WTC11 (cell line): ENCODE measurements at regions not wholly inside any gene's neighbourhood (a gene's known extent, or its start where the extent isn't known, plus 50 kb on each side); places are given as distances from the start of the nearest gene placed in this dataset.

Source experiments
- ATAC-seq: fragments of 200-7000 bp; cut with Tn5 transposase; 2 replicates; pipeline ENCODE4 v1.10.0; 2021; ENCODE audit warnings: mild to moderate bottlenecking, moderate library complexity
- CTCF ChIA-PET: fragments of 300-600 bp; sonication (Branson Sonifier 250); formaldehyde crosslinking; loops from one replicate; lab custom pipeline; 2021; ENCODE audit warnings: antibody characterized with exemption; lab: Charles Lee
- POLR2A ChIA-PET: fragments of 350-600 bp; sonication (Branson Sonifier 250); formaldehyde crosslinking; loops from one replicate; lab custom pipeline; 2021; ENCODE audit warnings: antibody characterized with exemption; lab: Charles Lee
- DNase-seq: peaks from one replicate; pipeline ENCODE4 v3.0.0; 2021; ENCODE audit warnings: low spot score
- H3K27ac Mint-ChIP-seq: 2 replicates; pipeline ENCODE4 v1.8.0; 2021; ENCODE audit warnings: mixed read lengths
- H3K27me3 Mint-ChIP-seq: 2 replicates; pipeline ENCODE4 v1.8.0; 2021; ENCODE audit warnings: low read depth, mild to moderate bottlenecking, moderate library complexity, mixed read lengths
- H3K36me3 Mint-ChIP-seq: 2 replicates; pipeline ENCODE4 v1.8.0; 2021; ENCODE audit warnings: mixed read lengths
- H3K4me1 Mint-ChIP-seq: 2 replicates; pipeline ENCODE4 v1.8.0; 2022; ENCODE audit warnings: mixed read lengths
- H3K4me3 Mint-ChIP-seq: 2 replicates; pipeline ENCODE4 v1.8.0; 2021; ENCODE audit warnings: mild to moderate bottlenecking, moderate library complexity, mixed read lengths
- H3K9me3 Mint-ChIP-seq: 2 replicates; pipeline ENCODE4 v1.8.0; 2021; ENCODE audit warnings: mixed read lengths
- ELF4 ChIP-seq: sonication (generic); formaldehyde crosslinking; IDR thresholded peaks from 2 replicates; pipeline ENCODE4 v1.8.1; 2022; ENCODE audit warnings: low read depth, mild to moderate bottlenecking, moderate library complexity, missing genetic modification reagents
- MYBL2 ChIP-seq: sonication (generic); formaldehyde crosslinking; IDR thresholded peaks from 2 replicates; pipeline ENCODE4 v1.8.1; 2023; ENCODE audit warnings: mild to moderate bottlenecking, moderate library complexity, missing genetic modification reagents
- NFE2L1 ChIP-seq: sonication (generic); formaldehyde crosslinking; IDR thresholded peaks from 2 replicates; pipeline ENCODE4 v1.8.1; 2023; ENCODE audit warnings: missing genetic modification reagents
- SMAD3 ChIP-seq: sonication (generic); formaldehyde crosslinking; IDR thresholded peaks from 2 replicates; pipeline ENCODE4 v1.8.0; 2022; ENCODE audit warnings: missing genetic modification reagents, mild to moderate bottlenecking, borderline replicate concordance
- TEAD1 ChIP-seq: sonication (generic); formaldehyde crosslinking; IDR thresholded peaks from 2 replicates; pipeline ENCODE4 v1.8.0; 2022; ENCODE audit warnings: mild to moderate bottlenecking, missing genetic modification reagents
- ZNF317 ChIP-seq: sonication (generic); formaldehyde crosslinking; IDR thresholded peaks from 2 replicates; pipeline ENCODE4 v1.8.1; 2023; ENCODE audit warnings: low read depth, mild to moderate bottlenecking, moderate library complexity, missing genetic modification reagents, borderline replicate concordance
- ZNF396 ChIP-seq: fragments of 250-450 bp; sonication (Bioruptor Pico); IDR thresholded peaks from 2 replicates; pipeline ENCODE4 v1.8.0; 2021; ENCODE audit warnings: mild to moderate bottlenecking, moderate library complexity, borderline replicate concordance
- ZNF671 ChIP-seq: fragments of 250-450 bp; sonication (Bioruptor Pico); IDR thresholded peaks from 2 replicates; pipeline ENCODE4 v1.8.0; 2021; ENCODE audit warnings: mild to moderate bottlenecking
- TF ChIP-seq, protein P1 (sequence below): fragments of 250-450 bp; sonication (Bioruptor Pico); conservative IDR thresholded peaks from 2 replicates; pipeline ENCODE4 v1.9.0; 2021; ENCODE audit warnings: mild to moderate bottlenecking
- TF ChIP-seq, protein P2 (sequence below): fragments of 250-450 bp; sonication (Bioruptor Pico); IDR thresholded peaks from 2 replicates; pipeline ENCODE4 v1.8.0; 2021; ENCODE audit warnings: mild to moderate bottlenecking
- TF ChIP-seq, protein P3 (sequence below): fragments of 250-450 bp; sonication (Bioruptor Pico); IDR thresholded peaks from 2 replicates; pipeline ENCODE4 v1.9.0; 2021; ENCODE audit warnings: mild to moderate bottlenecking
- TF ChIP-seq, protein P4 (sequence below): fragments of 250-450 bp; sonication (Bioruptor Pico); IDR thresholded peaks from 2 replicates; pipeline ENCODE4 v1.9.0; 2021; ENCODE audit warnings: mild to moderate bottlenecking, borderline replicate concordance
- TF ChIP-seq, protein P5 (sequence below): sonication (generic); formaldehyde crosslinking; conservative IDR thresholded peaks from 2 replicates; pipeline ENCODE4 v1.8.1; 2022; ENCODE audit warnings: mild to moderate bottlenecking, missing genetic modification reagents
- TF ChIP-seq, protein P6 (sequence below): sonication (generic); formaldehyde crosslinking; IDR thresholded peaks from 2 replicates; pipeline ENCODE4 v1.8.0; 2022; ENCODE audit warnings: mild to moderate bottlenecking, missing genetic modification reagents
- TF ChIP-seq, protein P7 (sequence below): sonication (generic); formaldehyde crosslinking; IDR thresholded peaks from 2 replicates; pipeline ENCODE4 v1.8.1; 2022; ENCODE audit warnings: missing genetic modification reagents, borderline replicate concordance
- TF ChIP-seq, protein P8 (sequence below): sonication (generic); formaldehyde crosslinking; IDR thresholded peaks from 2 replicates; pipeline ENCODE4 v1.8.0; 2022; ENCODE audit warnings: mild to moderate bottlenecking, missing genetic modification reagents
- TF ChIP-seq, protein P9 (sequence below): fragments of 250-450 bp; sonication (Bioruptor Pico); IDR thresholded peaks from 2 replicates; pipeline ENCODE4 v1.9.0; 2021; ENCODE audit warnings: moderate library complexity, mild to moderate bottlenecking, inconsistent platforms, borderline replicate concordance

DNA sequence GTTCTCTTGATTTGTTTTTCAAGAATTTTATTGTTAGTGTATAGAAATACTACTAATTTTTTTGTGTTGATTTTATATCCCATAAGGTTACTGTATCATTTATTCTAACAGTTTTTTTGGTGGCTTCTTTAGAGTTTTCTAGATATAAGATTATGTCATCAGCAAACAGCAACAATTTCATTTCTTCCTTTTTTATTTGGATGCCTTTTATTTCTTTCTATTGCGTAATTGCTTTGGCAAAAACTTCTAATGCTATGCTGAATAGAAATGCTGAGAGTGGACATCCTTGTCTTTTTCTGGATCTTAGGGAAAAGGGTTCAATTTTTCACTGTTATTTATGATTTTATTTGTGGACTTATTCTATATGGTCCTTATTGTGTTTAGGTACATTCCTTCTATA lies 298.8 kb downstream of the RPRM start:
- no peak for DNase-seq
- TF ChIP-seq, protein P1, sequence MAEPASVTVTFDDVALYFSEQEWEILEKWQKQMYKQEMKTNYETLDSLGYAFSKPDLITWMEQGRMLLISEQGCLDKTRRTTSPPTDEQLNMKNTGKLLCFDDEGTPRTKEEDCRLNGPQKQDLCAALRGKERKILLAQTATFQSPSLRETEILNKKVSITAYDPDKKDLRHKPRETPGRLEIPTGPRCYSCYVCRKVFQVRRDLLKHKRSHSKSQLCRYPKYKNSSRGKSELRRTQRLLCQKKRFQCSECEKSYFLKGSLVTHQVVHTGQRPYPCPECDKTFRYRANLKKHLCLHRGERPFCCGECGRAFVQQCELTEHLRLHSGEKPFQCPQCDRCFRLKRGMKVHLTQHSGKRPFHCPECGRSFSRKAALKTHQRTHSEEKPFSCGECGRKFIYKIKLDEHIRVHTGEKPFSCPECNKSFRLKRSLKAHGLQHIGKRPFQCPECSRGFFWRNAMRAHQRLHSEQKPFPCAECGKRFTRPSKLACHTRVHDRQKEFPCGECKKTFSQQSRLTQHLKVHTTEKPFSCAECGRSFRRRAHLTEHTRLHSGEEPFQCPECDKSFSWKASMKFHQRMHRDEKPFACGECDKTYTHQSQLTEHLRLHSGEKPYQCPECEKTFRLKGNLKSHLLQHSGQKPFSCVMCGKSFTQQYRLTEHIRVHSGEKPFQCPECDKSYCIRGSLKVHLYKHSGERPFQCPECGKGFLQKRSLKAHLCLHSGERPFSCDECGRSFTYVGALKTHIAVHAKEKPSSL (CRISPR knock-in tag): no peak
- TF ChIP-seq, protein P2, sequence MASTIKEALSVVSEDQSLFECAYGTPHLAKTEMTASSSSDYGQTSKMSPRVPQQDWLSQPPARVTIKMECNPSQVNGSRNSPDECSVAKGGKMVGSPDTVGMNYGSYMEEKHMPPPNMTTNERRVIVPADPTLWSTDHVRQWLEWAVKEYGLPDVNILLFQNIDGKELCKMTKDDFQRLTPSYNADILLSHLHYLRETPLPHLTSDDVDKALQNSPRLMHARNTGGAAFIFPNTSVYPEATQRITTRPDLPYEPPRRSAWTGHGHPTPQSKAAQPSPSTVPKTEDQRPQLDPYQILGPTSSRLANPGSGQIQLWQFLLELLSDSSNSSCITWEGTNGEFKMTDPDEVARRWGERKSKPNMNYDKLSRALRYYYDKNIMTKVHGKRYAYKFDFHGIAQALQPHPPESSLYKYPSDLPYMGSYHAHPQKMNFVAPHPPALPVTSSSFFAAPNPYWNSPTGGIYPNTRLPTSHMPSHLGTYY (CRISPR knock-in tag): no peak
- TF ChIP-seq MYBL2: no peak
- TF ChIP-seq, protein P3, sequence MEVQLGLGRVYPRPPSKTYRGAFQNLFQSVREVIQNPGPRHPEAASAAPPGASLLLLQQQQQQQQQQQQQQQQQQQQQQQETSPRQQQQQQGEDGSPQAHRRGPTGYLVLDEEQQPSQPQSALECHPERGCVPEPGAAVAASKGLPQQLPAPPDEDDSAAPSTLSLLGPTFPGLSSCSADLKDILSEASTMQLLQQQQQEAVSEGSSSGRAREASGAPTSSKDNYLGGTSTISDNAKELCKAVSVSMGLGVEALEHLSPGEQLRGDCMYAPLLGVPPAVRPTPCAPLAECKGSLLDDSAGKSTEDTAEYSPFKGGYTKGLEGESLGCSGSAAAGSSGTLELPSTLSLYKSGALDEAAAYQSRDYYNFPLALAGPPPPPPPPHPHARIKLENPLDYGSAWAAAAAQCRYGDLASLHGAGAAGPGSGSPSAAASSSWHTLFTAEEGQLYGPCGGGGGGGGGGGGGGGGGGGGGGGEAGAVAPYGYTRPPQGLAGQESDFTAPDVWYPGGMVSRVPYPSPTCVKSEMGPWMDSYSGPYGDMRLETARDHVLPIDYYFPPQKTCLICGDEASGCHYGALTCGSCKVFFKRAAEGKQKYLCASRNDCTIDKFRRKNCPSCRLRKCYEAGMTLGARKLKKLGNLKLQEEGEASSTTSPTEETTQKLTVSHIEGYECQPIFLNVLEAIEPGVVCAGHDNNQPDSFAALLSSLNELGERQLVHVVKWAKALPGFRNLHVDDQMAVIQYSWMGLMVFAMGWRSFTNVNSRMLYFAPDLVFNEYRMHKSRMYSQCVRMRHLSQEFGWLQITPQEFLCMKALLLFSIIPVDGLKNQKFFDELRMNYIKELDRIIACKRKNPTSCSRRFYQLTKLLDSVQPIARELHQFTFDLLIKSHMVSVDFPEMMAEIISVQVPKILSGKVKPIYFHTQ (CRISPR knock-in tag): no peak
- no peak for TF ChIP-seq ZNF671 (CRISPR knock-in tag)
- TF ChIP-seq, all 79 proteins: peak for 0
- POLR2A ChIA-PET: no interaction called here
- Mint-ChIP-seq H3K4me1 (no peaks in the 10 kb centered on the region), H3K4me3 (no peak overlapping the region), H3K27me3 (no peaks in the 10 kb centered on the region), H3K9me3 (peaks cover 5% of the 10 kb centered on the region), H3K36me3 (no peaks in the 10 kb centered on the region), H3K27ac (no peak overlapping the region)
- no peak for ATAC-seq
- CTCF ChIA-PET: no interaction called here

DNA sequence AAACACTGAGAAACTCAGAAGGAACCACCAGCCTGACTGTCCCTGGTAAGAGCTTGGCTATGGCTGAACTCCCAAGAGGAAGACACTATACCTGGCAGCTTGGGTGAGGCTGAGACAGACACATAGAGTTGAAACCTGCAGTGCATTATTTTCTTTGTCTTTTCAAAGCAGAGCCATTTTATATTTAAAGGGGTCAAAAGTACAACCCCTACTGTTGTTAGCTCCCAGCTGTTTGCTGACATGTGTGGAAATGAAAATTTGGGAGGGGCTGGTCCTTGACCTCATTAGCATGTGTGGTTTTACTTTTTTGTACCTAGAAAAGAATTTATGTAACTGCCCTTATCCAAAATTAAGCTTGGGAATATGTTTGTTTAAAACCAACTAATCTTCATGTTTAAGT lies 309.0 kb downstream of the RPRM start:
- DNase-seq (no peak), ATAC-seq (no peak)
- Mint-ChIP-seq H3K27ac (no peak overlapping the region), H3K9me3 (peaks cover 6% of the 10 kb centered on the region), H3K27me3 (no peaks in the 10 kb centered on the region), H3K36me3 (no peaks in the 10 kb centered on the region), H3K4me1 (no peaks in the 10 kb centered on the region), H3K4me3 (no peak overlapping the region)
- POLR2A ChIA-PET: no interaction called here
- CTCF ChIA-PET: no interaction called here
- TF ChIP-seq TEAD1 (CRISPR knock-in tag) (no peak), ELF4 (no peak), ZNF396 (CRISPR knock-in tag) (no peak), ZNF671 (CRISPR knock-in tag) (no peak), NFE2L1 (no peak), SMAD3 (CRISPR knock-in tag) (no peak), ZNF317 (CRISPR knock-in tag) (no peak)
- TF ChIP-seq, protein P2 (CRISPR knock-in tag): no peak
- TF ChIP-seq, protein P4, sequence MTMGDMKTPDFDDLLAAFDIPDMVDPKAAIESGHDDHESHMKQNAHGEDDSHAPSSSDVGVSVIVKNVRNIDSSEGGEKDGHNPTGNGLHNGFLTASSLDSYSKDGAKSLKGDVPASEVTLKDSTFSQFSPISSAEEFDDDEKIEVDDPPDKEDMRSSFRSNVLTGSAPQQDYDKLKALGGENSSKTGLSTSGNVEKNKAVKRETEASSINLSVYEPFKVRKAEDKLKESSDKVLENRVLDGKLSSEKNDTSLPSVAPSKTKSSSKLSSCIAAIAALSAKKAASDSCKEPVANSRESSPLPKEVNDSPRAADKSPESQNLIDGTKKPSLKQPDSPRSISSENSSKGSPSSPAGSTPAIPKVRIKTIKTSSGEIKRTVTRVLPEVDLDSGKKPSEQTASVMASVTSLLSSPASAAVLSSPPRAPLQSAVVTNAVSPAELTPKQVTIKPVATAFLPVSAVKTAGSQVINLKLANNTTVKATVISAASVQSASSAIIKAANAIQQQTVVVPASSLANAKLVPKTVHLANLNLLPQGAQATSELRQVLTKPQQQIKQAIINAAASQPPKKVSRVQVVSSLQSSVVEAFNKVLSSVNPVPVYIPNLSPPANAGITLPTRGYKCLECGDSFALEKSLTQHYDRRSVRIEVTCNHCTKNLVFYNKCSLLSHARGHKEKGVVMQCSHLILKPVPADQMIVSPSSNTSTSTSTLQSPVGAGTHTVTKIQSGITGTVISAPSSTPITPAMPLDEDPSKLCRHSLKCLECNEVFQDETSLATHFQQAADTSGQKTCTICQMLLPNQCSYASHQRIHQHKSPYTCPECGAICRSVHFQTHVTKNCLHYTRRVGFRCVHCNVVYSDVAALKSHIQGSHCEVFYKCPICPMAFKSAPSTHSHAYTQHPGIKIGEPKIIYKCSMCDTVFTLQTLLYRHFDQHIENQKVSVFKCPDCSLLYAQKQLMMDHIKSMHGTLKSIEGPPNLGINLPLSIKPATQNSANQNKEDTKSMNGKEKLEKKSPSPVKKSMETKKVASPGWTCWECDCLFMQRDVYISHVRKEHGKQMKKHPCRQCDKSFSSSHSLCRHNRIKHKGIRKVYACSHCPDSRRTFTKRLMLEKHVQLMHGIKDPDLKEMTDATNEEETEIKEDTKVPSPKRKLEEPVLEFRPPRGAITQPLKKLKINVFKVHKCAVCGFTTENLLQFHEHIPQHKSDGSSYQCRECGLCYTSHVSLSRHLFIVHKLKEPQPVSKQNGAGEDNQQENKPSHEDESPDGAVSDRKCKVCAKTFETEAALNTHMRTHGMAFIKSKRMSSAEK (CRISPR knock-in tag): no peak
- TF ChIP-seq, protein P5, sequence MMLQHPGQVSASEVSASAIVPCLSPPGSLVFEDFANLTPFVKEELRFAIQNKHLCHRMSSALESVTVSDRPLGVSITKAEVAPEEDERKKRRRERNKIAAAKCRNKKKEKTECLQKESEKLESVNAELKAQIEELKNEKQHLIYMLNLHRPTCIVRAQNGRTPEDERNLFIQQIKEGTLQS (CRISPR knock-in tag): no peak
- TF ChIP-seq, protein P6, sequence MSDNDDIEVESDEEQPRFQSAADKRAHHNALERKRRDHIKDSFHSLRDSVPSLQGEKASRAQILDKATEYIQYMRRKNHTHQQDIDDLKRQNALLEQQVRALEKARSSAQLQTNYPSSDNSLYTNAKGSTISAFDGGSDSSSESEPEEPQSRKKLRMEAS (CRISPR knock-in tag): no peak
- TF ChIP-seq, protein P7, sequence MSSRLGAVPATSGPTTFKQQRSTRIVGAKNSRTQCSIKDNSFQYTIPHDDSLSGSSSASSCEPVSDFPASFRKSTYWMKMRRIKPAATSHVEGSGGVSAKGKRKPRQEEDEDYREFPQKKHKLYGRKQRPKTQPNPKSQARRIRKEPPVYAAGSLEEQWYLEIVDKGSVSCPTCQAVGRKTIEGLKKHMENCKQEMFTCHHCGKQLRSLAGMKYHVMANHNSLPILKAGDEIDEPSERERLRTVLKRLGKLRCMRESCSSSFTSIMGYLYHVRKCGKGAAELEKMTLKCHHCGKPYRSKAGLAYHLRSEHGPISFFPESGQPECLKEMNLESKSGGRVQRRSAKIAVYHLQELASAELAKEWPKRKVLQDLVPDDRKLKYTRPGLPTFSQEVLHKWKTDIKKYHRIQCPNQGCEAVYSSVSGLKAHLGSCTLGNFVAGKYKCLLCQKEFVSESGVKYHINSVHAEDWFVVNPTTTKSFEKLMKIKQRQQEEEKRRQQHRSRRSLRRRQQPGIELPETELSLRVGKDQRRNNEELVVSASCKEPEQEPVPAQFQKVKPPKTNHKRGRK (CRISPR knock-in tag): no peak
- TF ChIP-seq, protein P8, sequence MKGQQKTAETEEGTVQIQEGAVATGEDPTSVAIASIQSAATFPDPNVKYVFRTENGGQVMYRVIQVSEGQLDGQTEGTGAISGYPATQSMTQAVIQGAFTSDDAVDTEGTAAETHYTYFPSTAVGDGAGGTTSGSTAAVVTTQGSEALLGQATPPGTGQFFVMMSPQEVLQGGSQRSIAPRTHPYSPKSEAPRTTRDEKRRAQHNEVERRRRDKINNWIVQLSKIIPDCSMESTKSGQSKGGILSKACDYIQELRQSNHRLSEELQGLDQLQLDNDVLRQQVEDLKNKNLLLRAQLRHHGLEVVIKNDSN: no peak
- TF ChIP-seq, protein P9, sequence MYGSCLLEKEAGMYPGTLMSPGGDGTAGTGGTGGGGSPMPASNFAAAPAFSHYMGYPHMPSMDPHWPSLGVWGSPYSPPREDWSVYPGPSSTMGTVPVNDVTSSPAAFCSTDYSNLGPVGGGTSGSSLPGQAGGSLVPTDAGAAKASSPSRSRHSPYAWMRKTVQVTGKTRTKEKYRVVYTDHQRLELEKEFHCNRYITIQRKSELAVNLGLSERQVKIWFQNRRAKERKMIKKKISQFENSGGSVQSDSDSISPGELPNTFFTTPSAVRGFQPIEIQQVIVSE (CRISPR knock-in tag): no peak
